ENCODE measurements at regions not wholly inside any gene's neighbourhood (a gene's known extent, or its start where the extent isn't known, plus 50 kb on each side); places are given as distances from the start of the nearest gene placed in this dataset.
"Not testable (repeated sequence)": the region's sequence is repeated elsewhere in the genome, so short reads cannot be mapped to it uniquely, and the experiment has no call there.

GRCh38 chr2:105494683-105495425 lies 96.0 kb upstream of the FHL2 start:
- peaks cover 30 to 46% (median 31%) of the 10 kb centered on the region in 3 donors for H3K4me1 ChIP-seq (ENCODE audit: control insufficient read depth in 3 of 3, insufficient read depth in 3 of 3, low read length in 3 of 3)
- no peak overlapping the region for H3K9ac ChIP-seq (ENCODE audit: low read depth in 1 of 3, low read length in 3 of 3)
- H3K36me3 ChIP-seq (ENCODE audit: control insufficient read depth in 3 of 3, insufficient read depth in 3 of 3, low read length in 3 of 3): no peaks in the 10 kb centered on the region
- peaks cover 0 to 5% (median 5%) of the 10 kb centered on the region in 3 donors for H3K9me3 ChIP-seq (ENCODE audit: control insufficient read depth in 3 of 3, low read length in 3 of 3)
- no peaks in the 10 kb centered on the region for H3K27me3 ChIP-seq (ENCODE audit: control insufficient read depth in 3 of 3, insufficient read depth in 3 of 3, low read length in 3 of 3)
- no peak overlapping the region for H3K27ac ChIP-seq (ENCODE audit: low read depth, low read length)
- no peak overlapping the region for H3K4me3 ChIP-seq (ENCODE audit: low read length in 3 of 3)

- no peak overlapping the region for H3K4me3 ChIP-seq (ENCODE audit: low read length in 3 of 3)
- H3K4me1 ChIP-seq (ENCODE audit: control insufficient read depth in 3 of 3, insufficient read depth in 3 of 3, low read length in 3 of 3): peaks cover 15 to 32% (median 19%) of the 10 kb centered on the region in 3 donors
- peaks cover 0 to 5% (median 5%) of the 10 kb centered on the region in 3 donors for H3K9me3 ChIP-seq (ENCODE audit: control insufficient read depth in 3 of 3, low read length in 3 of 3)
- no peak overlapping the region for H3K27ac ChIP-seq (ENCODE audit: low read depth, low read length)
- H3K9ac ChIP-seq (ENCODE audit: low read depth in 1 of 3, low read length in 3 of 3): no peak overlapping the region
- no peaks in the 10 kb centered on the region for H3K36me3 ChIP-seq (ENCODE audit: control insufficient read depth in 3 of 3, insufficient read depth in 3 of 3, low read length in 3 of 3)
- H3K27me3 ChIP-seq (ENCODE audit: control insufficient read depth in 3 of 3, insufficient read depth in 3 of 3, low read length in 3 of 3): no peaks in the 10 kb centered on the region
These were observed 92.1 kb upstream of the FHL2 start for GRCh38 chr2:105490956-105491355.

- Histone ChIP-seq H3K27ac (ENCODE audit: low read depth, low read length) (no peak overlapping the region), H3K9ac (ENCODE audit: low read depth in 1 of 3, low read length in 3 of 3) (no peak overlapping the region), H3K4me3 (ENCODE audit: low read length in 3 of 3) (no peak overlapping the region), H3K9me3 (ENCODE audit: control insufficient read depth in 3 of 3, low read length in 3 of 3) (peaks cover 0 to 5% (median 5%) of the 10 kb centered on the region in 3 donors), H3K27me3 (ENCODE audit: control insufficient read depth in 3 of 3, insufficient read depth in 3 of 3, low read length in 3 of 3) (no peaks in the 10 kb centered on the region), H3K4me1 (ENCODE audit: control insufficient read depth in 3 of 3, insufficient read depth in 3 of 3, low read length in 3 of 3) (peaks cover 10 to 26% (median 14%) of the 10 kb centered on the region in 3 donors), H3K36me3 (ENCODE audit: control insufficient read depth in 3 of 3, insufficient read depth in 3 of 3, low read length in 3 of 3) (no peaks in the 10 kb centered on the region)
These were observed 91.4 kb upstream of the FHL2 start for GRCh38 chr2:105490204-105490603.

- Histone ChIP-seq H3K9me3 (ENCODE audit: control insufficient read depth in 3 of 3, low read length in 3 of 3) (peaks cover 0 to 5% (median 5%) of the 10 kb centered on the region in 3 donors), H3K36me3 (ENCODE audit: control insufficient read depth in 3 of 3, insufficient read depth in 3 of 3, low read length in 3 of 3) (no peaks in the 10 kb centered on the region), H3K4me3 (ENCODE audit: low read length in 3 of 3) (no peak overlapping the region), H3K4me1 (ENCODE audit: control insufficient read depth in 3 of 3, insufficient read depth in 3 of 3, low read length in 3 of 3) (peaks cover 10 to 23% (median 14%) of the 10 kb centered on the region in 3 donors), H3K27me3 (ENCODE audit: control insufficient read depth in 3 of 3, insufficient read depth in 3 of 3, low read length in 3 of 3) (no peaks in the 10 kb centered on the region), H3K9ac (ENCODE audit: low read depth in 1 of 3, low read length in 3 of 3) (no peak overlapping the region), H3K27ac (ENCODE audit: low read depth, low read length) (peak overlapping the region; percentile 45)
These were observed 90.5 kb upstream of the FHL2 start for GRCh38 chr2:105489168-105489878.

- H3K9ac ChIP-seq (ENCODE audit: low read depth in 1 of 3, low read length in 3 of 3): peak overlapping the region in 2 of 3 donors; percentile 5 to 54
- peak overlapping the region in 2 of 3 donors; percentile 4 to 44 for H3K4me3 ChIP-seq (ENCODE audit: low read length in 3 of 3)
- no peaks in the 10 kb centered on the region for H3K36me3 ChIP-seq (ENCODE audit: control insufficient read depth in 3 of 3, insufficient read depth in 3 of 3, low read length in 3 of 3)
- no peaks in the 10 kb centered on the region for H3K27me3 ChIP-seq (ENCODE audit: control insufficient read depth in 3 of 3, insufficient read depth in 3 of 3, low read length in 3 of 3)
- H3K27ac ChIP-seq (ENCODE audit: low read depth, low read length): peak overlapping the region; percentile 76
- peaks cover 10 to 23% (median 14%) of the 10 kb centered on the region in 3 donors for H3K4me1 ChIP-seq (ENCODE audit: control insufficient read depth in 3 of 3, insufficient read depth in 3 of 3, low read length in 3 of 3)
- H3K9me3 ChIP-seq (ENCODE audit: control insufficient read depth in 3 of 3, low read length in 3 of 3): peaks cover 0 to 5% (median 5%) of the 10 kb centered on the region in 3 donors
These were observed 89.4 kb upstream of the FHL2 start for GRCh38 chr2:105488285-105488684.

GRCh38 chr2:105487142-105488069 lies 88.6 kb upstream of the FHL2 start:
- no peaks in the 10 kb centered on the region for H3K27me3 ChIP-seq (ENCODE audit: control insufficient read depth in 3 of 3, insufficient read depth in 3 of 3, low read length in 3 of 3)
- H3K9me3 ChIP-seq (ENCODE audit: control insufficient read depth in 3 of 3, low read length in 3 of 3): peaks cover 0 to 2% (median 2%) of the 10 kb centered on the region in 3 donors
- no peaks in the 10 kb centered on the region for H3K36me3 ChIP-seq (ENCODE audit: control insufficient read depth in 3 of 3, insufficient read depth in 3 of 3, low read length in 3 of 3)
- peak overlapping the region in 1 of 3 donors; percentile 54 for H3K9ac ChIP-seq (ENCODE audit: low read depth in 1 of 3, low read length in 3 of 3)
- H3K4me1 ChIP-seq (ENCODE audit: control insufficient read depth in 3 of 3, insufficient read depth in 3 of 3, low read length in 3 of 3): peaks cover 10 to 23% (median 14%) of the 10 kb centered on the region in 3 donors
- H3K4me3 ChIP-seq (ENCODE audit: low read length in 3 of 3): peak overlapping the region in 1 of 3 donors; percentile 44
- peak overlapping the region; percentile 76 for H3K27ac ChIP-seq (ENCODE audit: low read depth, low read length)

- no peak overlapping the region for H3K9ac ChIP-seq (ENCODE audit: low read depth in 1 of 3, low read length in 3 of 3)
- no peaks in the 10 kb centered on the region for H3K9me3 ChIP-seq (ENCODE audit: control insufficient read depth in 3 of 3, low read length in 3 of 3)
- no peaks in the 10 kb centered on the region for H3K27me3 ChIP-seq (ENCODE audit: control insufficient read depth in 3 of 3, insufficient read depth in 3 of 3, low read length in 3 of 3)
- no peaks in the 10 kb centered on the region for H3K36me3 ChIP-seq (ENCODE audit: control insufficient read depth in 3 of 3, insufficient read depth in 3 of 3, low read length in 3 of 3)
- H3K4me3 ChIP-seq (ENCODE audit: low read length in 3 of 3): no peak overlapping the region
- H3K4me1 ChIP-seq (ENCODE audit: control insufficient read depth in 3 of 3, insufficient read depth in 3 of 3, low read length in 3 of 3): peaks cover 10 to 23% (median 14%) of the 10 kb centered on the region in 3 donors
- H3K27ac ChIP-seq (ENCODE audit: low read depth, low read length): peak overlapping the region; percentile 66
These were observed 87.9 kb upstream of the FHL2 start for GRCh38 chr2:105486762-105487141.

GRCh38 chr2:105478670-105479069 lies 79.8 kb upstream of the FHL2 start:
- Histone ChIP-seq H3K4me3 (ENCODE audit: low read length in 3 of 3) (no peak overlapping the region), H3K4me1 (ENCODE audit: control insufficient read depth in 3 of 3, insufficient read depth in 3 of 3, low read length in 3 of 3) (no peaks in the 10 kb centered on the region), H3K36me3 (ENCODE audit: control insufficient read depth in 3 of 3, insufficient read depth in 3 of 3, low read length in 3 of 3) (no peaks in the 10 kb centered on the region), H3K9ac (ENCODE audit: low read depth in 1 of 3, low read length in 3 of 3) (no peak overlapping the region), H3K27ac (ENCODE audit: low read depth, low read length) (no peak overlapping the region), H3K27me3 (ENCODE audit: control insufficient read depth in 3 of 3, insufficient read depth in 3 of 3, low read length in 3 of 3) (no peaks in the 10 kb centered on the region), H3K9me3 (ENCODE audit: control insufficient read depth in 3 of 3, low read length in 3 of 3) (no peaks in the 10 kb centered on the region)

- not testable (repeated sequence) for H3K4me3 ChIP-seq (ENCODE audit: low read length in 3 of 3); H3K9me3 ChIP-seq (ENCODE audit: control insufficient read depth in 3 of 3, low read length in 3 of 3); H3K4me1 ChIP-seq (ENCODE audit: control insufficient read depth in 3 of 3, insufficient read depth in 3 of 3, low read length in 3 of 3); H3K27me3 ChIP-seq (ENCODE audit: control insufficient read depth in 3 of 3, insufficient read depth in 3 of 3, low read length in 3 of 3); H3K36me3 ChIP-seq (ENCODE audit: control insufficient read depth in 3 of 3, insufficient read depth in 3 of 3, low read length in 3 of 3); H3K9ac ChIP-seq (ENCODE audit: low read depth in 1 of 3, low read length in 3 of 3); H3K27ac ChIP-seq (ENCODE audit: low read depth, low read length)
These were observed 78.3 kb upstream of the FHL2 start for GRCh38 chr2:105477050-105477620.
